Activated CD4-positive, alpha-beta memory T cell treated with anti-CD3 and anti-CD28 coated beads, Interleukin-2, amount 10 ng/mL, durations not matched to agents 7 days and 5 days (primary cell): ENCODE measurements at regions not wholly inside any gene's neighbourhood (a gene's known extent, or its start where the extent isn't known, plus 50 kb on each side); places are given as distances from the start of the nearest gene placed in this dataset.
"Not testable (repeated sequence)": the region's sequence is repeated elsewhere in the genome, so short reads cannot be mapped to it uniquely, and the experiment has no call there.

Experiments
- CTCF ChIA-PET: fragments of 350-600 bp; sonication (Branson Sonifier 250); formaldehyde crosslinking; loops from one replicate; lab custom pipeline; 2021; ENCODE audit warnings: antibody characterized with exemption, inconsistent platforms; lab: Charles Lee
- POLR2A ChIA-PET: fragments of 350-600 bp; sonication (Branson Sonifier 250); formaldehyde crosslinking; loops from one replicate; lab custom pipeline; 2021; ENCODE audit warnings: antibody characterized with exemption; lab: Charles Lee
- DNase-seq: peaks from one replicate; pipeline ENCODE4 v3.0.0-alpha.2; 2020
- H3K27ac Mint-ChIP-seq: one replicate; pipeline ENCODE4 v1.8.0; 2021; ENCODE audit warnings: mild to moderate bottlenecking, mixed read lengths
- H3K27me3 Mint-ChIP-seq: one replicate; pipeline ENCODE4 v1.8.0; 2021; ENCODE audit warnings: mixed read lengths
- H3K36me3 Mint-ChIP-seq: one replicate; pipeline ENCODE4 v1.8.0; 2021; ENCODE audit warnings: low read depth, mixed read lengths
- H3K4me1 Mint-ChIP-seq: one replicate; pipeline ENCODE4 v1.8.0; 2021; ENCODE audit warnings: mixed read lengths
- H3K4me3 Mint-ChIP-seq: one replicate; pipeline ENCODE4 v1.8.0; 2021; ENCODE audit warnings: mild to moderate bottlenecking, mixed read lengths
- H3K9me3 Mint-ChIP-seq: one replicate; pipeline ENCODE4 v1.8.0; 2021; ENCODE audit warnings: mixed read lengths

GRCh38 chr3:74390121-74390877 is 224.2 kb downstream of the CNTN3 start:
- Mint-ChIP-seq H3K9me3 (peaks cover 12% of the 10 kb centered on the region), H3K27me3 (no peaks in the 10 kb centered on the region), H3K4me3 (no peak overlapping the region), H3K4me1 (no peaks in the 10 kb centered on the region), H3K27ac (no peak overlapping the region), H3K36me3 (no peaks in the 10 kb centered on the region)
- CTCF ChIA-PET = no interaction called here
- DNase-seq = no peak
- POLR2A ChIA-PET = no interaction called here

DNA sequence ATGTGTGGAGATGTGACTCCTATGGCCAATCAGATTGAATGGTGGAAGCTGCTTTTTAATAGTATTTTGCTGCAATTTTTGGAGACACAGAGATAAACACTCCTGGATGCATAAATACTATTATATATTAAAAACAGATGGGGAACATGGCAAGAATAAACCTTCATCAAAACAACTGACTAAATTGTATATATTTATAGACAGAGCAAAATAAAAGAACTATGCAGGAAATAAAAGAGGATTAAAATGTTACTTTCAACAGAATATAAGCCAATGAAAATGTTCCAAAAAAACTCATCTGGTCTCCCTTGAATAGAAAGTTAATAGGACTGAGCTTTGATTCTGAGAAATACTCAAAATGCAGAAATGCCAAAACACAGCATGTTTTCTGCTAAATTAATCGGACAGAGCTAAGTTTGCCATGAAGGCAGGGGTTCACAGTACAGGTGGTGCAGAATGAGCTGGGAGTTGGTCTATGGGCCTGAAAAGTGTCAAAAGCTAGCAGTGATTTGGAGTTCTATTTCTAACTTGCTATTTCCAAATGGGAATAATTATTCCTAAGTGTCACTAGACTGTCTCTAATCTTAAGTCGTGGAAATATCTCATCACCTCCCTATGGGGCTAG is 227.2 kb downstream of the CNTN3 start:
- DNase-seq = no peak
- Mint-ChIP-seq H3K9me3 (peaks cover 8% of the 10 kb centered on the region), H3K27me3 (no peaks in the 10 kb centered on the region), H3K27ac (no peak overlapping the region), H3K4me3 (no peak overlapping the region), H3K4me1 (no peaks in the 10 kb centered on the region), H3K36me3 (no peaks in the 10 kb centered on the region)
- ChIA-PET CTCF (no interaction called here), POLR2A (no interaction called here)

DNA sequence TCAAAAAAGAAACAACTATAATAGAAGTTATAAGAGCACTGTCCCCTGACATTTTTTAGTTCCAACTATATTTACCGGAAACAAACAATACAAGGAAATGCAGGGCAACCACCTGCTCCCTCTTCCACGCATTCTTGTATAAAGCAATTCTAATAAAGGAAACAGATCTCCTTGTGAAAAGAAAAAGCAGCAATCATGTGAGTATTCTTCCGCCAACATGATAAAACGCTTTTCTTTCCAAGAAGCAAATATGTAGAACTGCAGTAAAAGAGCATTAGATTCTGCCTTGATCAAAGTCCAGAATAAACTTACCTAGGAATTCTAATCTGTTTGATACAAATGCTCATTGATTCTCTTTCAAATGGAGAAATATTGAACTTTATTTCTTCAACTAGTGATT is 230.3 kb downstream of the CNTN3 start:
- Mint-ChIP-seq H3K27ac (no peak overlapping the region), H3K27me3 (no peaks in the 10 kb centered on the region), H3K36me3 (no peaks in the 10 kb centered on the region), H3K4me1 (no peaks in the 10 kb centered on the region), H3K4me3 (no peak overlapping the region), H3K9me3 (peaks cover 8% of the 10 kb centered on the region)
- DNase-seq = no peak
- ChIA-PET POLR2A (no interaction called here), CTCF (no interaction called here)

- Mint-ChIP-seq H3K27me3 (no peaks in the 10 kb centered on the region), H3K27ac (no peak overlapping the region), H3K9me3 (peaks cover 10% of the 10 kb centered on the region), H3K4me1 (no peaks in the 10 kb centered on the region), H3K36me3 (no peaks in the 10 kb centered on the region), H3K4me3 (no peak overlapping the region)
- no peak for DNase-seq
- ChIA-PET POLR2A (no interaction called here), CTCF (no interaction called here)
These were observed 236.8 kb downstream of the CNTN3 start for GRCh38 chr3:74377669-74378068.

DNA sequence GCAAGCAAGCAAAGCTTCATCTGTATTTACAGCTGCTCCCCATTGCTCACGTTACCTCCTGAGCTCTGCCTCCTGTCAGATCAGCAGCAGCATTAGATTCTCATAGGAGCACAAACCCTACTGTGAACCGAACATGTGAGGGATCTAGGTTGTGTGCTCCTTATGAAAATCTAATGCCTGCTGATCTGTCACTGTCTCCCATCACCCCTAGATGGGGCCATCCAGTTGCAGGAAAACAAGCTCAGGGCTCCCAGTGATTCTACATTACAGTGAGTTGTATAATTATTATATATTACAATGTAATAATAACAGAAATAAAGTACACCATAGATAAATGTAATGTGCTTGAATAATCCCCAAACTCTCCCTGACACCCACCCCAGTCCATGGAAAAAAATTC is 238.1 kb downstream of the CNTN3 start:
- H3K4me3 Mint-ChIP-seq, H3K4me1 Mint-ChIP-seq, POLR2A ChIA-PET: not testable (repeated sequence)

GRCh38 chr3:74375653-74376052 is 238.8 kb downstream of the CNTN3 start:
- peaks cover 10% of the 10 kb centered on the region for H3K9me3 Mint-ChIP-seq
- H3K27ac Mint-ChIP-seq = no peak overlapping the region
- no peaks in the 10 kb centered on the region for H3K4me1 Mint-ChIP-seq
- POLR2A ChIA-PET = no interaction called here
- H3K4me3 Mint-ChIP-seq = no peak overlapping the region
- DNase-seq = no peak
- no peaks in the 10 kb centered on the region for H3K36me3 Mint-ChIP-seq
- no peaks in the 10 kb centered on the region for H3K27me3 Mint-ChIP-seq
- CTCF ChIA-PET = no interaction called here

More for the DNA sequence above, 238.1 kb downstream of the CNTN3 start:
- H3K27ac Mint-ChIP-seq, H3K9me3 Mint-ChIP-seq, CTCF ChIA-PET, H3K36me3 Mint-ChIP-seq, DNase-seq, H3K27me3 Mint-ChIP-seq: not testable (repeated sequence)

DNA sequence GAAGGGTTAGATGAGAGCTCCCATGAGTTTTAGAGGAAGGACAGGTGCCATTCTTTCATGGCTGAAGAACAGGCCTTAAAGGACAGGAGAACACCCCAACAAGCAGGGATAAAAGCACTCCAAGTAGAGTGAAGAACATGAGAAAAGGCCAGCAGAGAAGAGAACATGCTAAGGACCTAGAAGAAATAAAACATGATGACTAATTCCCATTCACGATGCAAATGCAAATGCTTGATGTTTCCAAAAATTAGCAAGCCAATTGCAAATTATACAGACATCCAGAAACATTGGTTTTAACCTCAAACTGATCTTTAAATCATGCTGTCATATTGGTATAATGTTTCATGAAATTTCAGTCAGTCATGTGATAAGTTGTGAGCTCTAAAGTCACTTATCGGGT is 241.7 kb downstream of the CNTN3 start:
- CTCF ChIA-PET = no interaction called here
- no peak overlapping the region for H3K4me3 Mint-ChIP-seq
- POLR2A ChIA-PET = no interaction called here
- H3K4me1 Mint-ChIP-seq = no peaks in the 10 kb centered on the region
- H3K27me3 Mint-ChIP-seq = no peaks in the 10 kb centered on the region
- H3K36me3 Mint-ChIP-seq = no peaks in the 10 kb centered on the region
- DNase-seq = no peak
- H3K9me3 Mint-ChIP-seq = peaks cover 10% of the 10 kb centered on the region
- no peak overlapping the region for H3K27ac Mint-ChIP-seq

DNA sequence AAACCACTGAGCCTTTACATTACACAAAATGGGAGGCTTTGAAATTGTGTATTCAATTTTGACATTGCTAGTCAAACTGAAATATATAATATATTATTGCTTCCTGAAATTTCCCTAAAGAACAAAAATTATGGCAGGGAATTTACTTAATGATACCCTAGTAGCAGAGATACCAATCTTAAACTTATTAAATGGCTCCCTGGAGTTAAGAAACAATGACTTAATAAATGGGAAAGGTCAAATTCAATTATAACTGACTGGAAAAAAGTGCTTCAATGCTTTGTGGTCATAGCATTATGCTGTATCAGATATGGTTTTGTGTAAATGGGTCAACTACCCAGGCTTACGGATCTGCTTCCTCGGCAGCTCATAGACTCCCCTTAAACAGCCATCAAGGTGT is 244.1 kb downstream of the CNTN3 start:
- Mint-ChIP-seq H3K4me3 (no peak overlapping the region), H3K9me3 (peaks cover 5% of the 10 kb centered on the region), H3K4me1 (no peaks in the 10 kb centered on the region), H3K36me3 (no peaks in the 10 kb centered on the region), H3K27me3 (no peaks in the 10 kb centered on the region), H3K27ac (no peak overlapping the region)
- DNase-seq = no peak
- ChIA-PET POLR2A (no interaction called here), CTCF (no interaction called here)

DNA sequence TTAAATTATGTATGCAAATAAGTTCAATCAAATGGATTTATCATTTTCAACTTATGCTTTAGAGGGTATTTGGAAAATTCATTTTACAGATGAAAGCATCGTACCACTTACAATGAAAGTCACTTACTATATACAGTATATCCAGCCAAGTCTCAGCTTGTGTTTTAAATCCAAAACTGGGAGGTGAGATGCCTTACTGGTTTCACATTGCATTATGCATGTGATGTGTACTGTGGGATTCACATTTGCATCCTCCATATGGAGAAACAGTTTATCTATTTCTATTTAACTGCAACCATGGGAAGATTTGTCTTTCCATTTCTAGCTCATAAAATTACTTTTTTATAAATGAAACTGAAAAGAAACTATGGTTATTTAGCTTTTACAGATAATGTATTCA is 248.1 kb downstream of the CNTN3 start:
- Mint-ChIP-seq H3K4me3 (no peak overlapping the region), H3K4me1 (no peaks in the 10 kb centered on the region), H3K27ac (no peak overlapping the region), H3K27me3 (no peaks in the 10 kb centered on the region), H3K9me3 (peaks cover 2% of the 10 kb centered on the region), H3K36me3 (no peaks in the 10 kb centered on the region)
- ChIA-PET POLR2A (no interaction called here), CTCF (no interaction called here)
- no peak for DNase-seq

GRCh38 chr3:74363346-74363745 is 251.1 kb downstream of the CNTN3 start:
- Mint-ChIP-seq H3K27me3 (no peaks in the 10 kb centered on the region), H3K9me3 (peaks cover 3% of the 10 kb centered on the region), H3K4me3 (no peak overlapping the region), H3K27ac (no peak overlapping the region), H3K36me3 (no peaks in the 10 kb centered on the region), H3K4me1 (no peaks in the 10 kb centered on the region)
- ChIA-PET CTCF (no interaction called here), POLR2A (no interaction called here)
- DNase-seq = no peak

- DNase-seq = no peak
- ChIA-PET POLR2A (no interaction called here), CTCF (no interaction called here)
- no peaks in the 10 kb centered on the region for H3K36me3 Mint-ChIP-seq
- no peaks in the 10 kb centered on the region for H3K27me3 Mint-ChIP-seq
- no peak overlapping the region for H3K4me3 Mint-ChIP-seq
- no peaks in the 10 kb centered on the region for H3K4me1 Mint-ChIP-seq
- no peak overlapping the region for H3K27ac Mint-ChIP-seq
- peaks cover 14% of the 10 kb centered on the region for H3K9me3 Mint-ChIP-seq
These were observed 254.1 kb downstream of the CNTN3 start for GRCh38 chr3:74360406-74360805.

DNA sequence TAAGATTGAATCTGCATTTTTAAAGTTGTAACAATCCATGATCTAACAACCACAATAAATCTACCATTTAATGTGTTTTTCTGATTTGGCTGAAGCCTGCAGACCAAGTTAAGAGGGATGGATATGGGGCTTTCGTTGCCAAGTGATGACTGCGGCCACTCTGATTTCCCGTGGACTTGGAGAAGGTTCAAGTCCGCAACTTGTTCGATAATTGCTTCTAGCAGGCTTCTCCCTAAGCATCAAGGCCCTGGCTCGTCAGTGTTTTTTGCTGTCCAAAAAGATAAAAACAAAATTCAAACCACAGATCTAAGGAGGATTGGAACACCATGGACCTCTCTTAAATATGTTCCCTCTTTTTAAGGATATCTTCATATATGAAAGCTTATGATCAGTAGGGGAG is 256.6 kb downstream of the CNTN3 start:
- Mint-ChIP-seq H3K4me3 (no peak overlapping the region), H3K27me3 (no peaks in the 10 kb centered on the region), H3K9me3 (peaks cover 15% of the 10 kb centered on the region), H3K36me3 (no peaks in the 10 kb centered on the region), H3K27ac (no peak overlapping the region), H3K4me1 (no peaks in the 10 kb centered on the region)
- ChIA-PET CTCF (no interaction called here), POLR2A (no interaction called here)
- no peak for DNase-seq

GRCh38 chr3:74353039-74353438 is 261.4 kb downstream of the CNTN3 start:
- ChIA-PET POLR2A (no interaction called here), CTCF (no interaction called here)
- Mint-ChIP-seq H3K27me3 (no peaks in the 10 kb centered on the region), H3K4me1 (no peaks in the 10 kb centered on the region), H3K9me3 (peaks cover 13% of the 10 kb centered on the region), H3K4me3 (no peak overlapping the region), H3K36me3 (no peaks in the 10 kb centered on the region), H3K27ac (no peak overlapping the region)
- DNase-seq = no peak

- Mint-ChIP-seq H3K4me3 (no peak overlapping the region), H3K9me3 (peaks cover 14% of the 10 kb centered on the region), H3K4me1 (no peaks in the 10 kb centered on the region), H3K27me3 (no peaks in the 10 kb centered on the region), H3K36me3 (no peaks in the 10 kb centered on the region), H3K27ac (no peak overlapping the region)
- CTCF ChIA-PET = no interaction called here
- POLR2A ChIA-PET = no interaction called here
- DNase-seq = no peak
These were observed 262.3 kb downstream of the CNTN3 start for GRCh38 chr3:74352166-74352565.
